GM18502 (cell line): ENCODE measurements at regions not wholly inside any gene's neighbourhood (a gene's known extent, or its start where the extent isn't known, plus 50 kb on each side); places are given as distances from the start of the nearest gene placed in this dataset.

ENCODE experiments used
- ATAC-seq: cut with Tn5 transposase; IDR thresholded peaks from one replicate; pipeline ENCODE4 v1.9.1; 2021; ENCODE audit warnings: mild to moderate bottlenecking; ENCODE audit not compliant: unreplicated experiment, poor library complexity

GRCh38 chr2:194264586-194264985, 1392.4 kb upstream of the SLC39A10 start:
- no peak for ATAC-seq

- ATAC-seq: no peak
Measured at GRCh38 chr2:194260185-194260584, 1396.8 kb upstream of the SLC39A10 start.

- ATAC-seq: no peak
Measured at GRCh38 chr2:194257095-194257494, 1399.9 kb upstream of the SLC39A10 start.

- peak; percentile 57 for ATAC-seq
Measured at GRCh38 chr2:194253528-194254259, 1403.3 kb upstream of the SLC39A10 start.

- no peak for ATAC-seq
Measured at GRCh38 chr2:194252127-194252526, 1404.9 kb upstream of the SLC39A10 start.

GRCh38 chr2:194232600-194232999, 1424.4 kb upstream of the SLC39A10 start:
- no peak for ATAC-seq

GRCh38 chr2:194223218-194223617, 1433.8 kb upstream of the SLC39A10 start:
- ATAC-seq: no peak

GRCh38 chr2:194214192-194214591, 1442.8 kb upstream of the SLC39A10 start:
- ATAC-seq: no peak

- no peak for ATAC-seq
Measured at GRCh38 chr2:194205568-194206227, 1451.3 kb upstream of the SLC39A10 start.

GRCh38 chr2:194203898-194204297, 1453.1 kb upstream of the SLC39A10 start:
- ATAC-seq: no peak

- ATAC-seq: no peak
Measured at GRCh38 chr2:194182888-194183287, 1474.1 kb upstream of the SLC39A10 start.

GRCh38 chr2:194176134-194176533, 1480.9 kb upstream of the SLC39A10 start:
- no peak for ATAC-seq

- ATAC-seq: peak; percentile 89
Measured at GRCh38 chr2:194166818-194167217, 1490.2 kb upstream of the SLC39A10 start.

GRCh38 chr2:194155431-194155830, 1501.6 kb upstream of the SLC39A10 start:
- no peak for ATAC-seq

- ATAC-seq: no peak
Measured at GRCh38 chr2:194151231-194151630, 1505.8 kb upstream of the SLC39A10 start.

GRCh38 chr2:194135463-194135862, 1521.6 kb upstream of the SLC39A10 start:
- no peak for ATAC-seq

- ATAC-seq: no peak
Measured at GRCh38 chr2:194128810-194129209, 1528.2 kb upstream of the SLC39A10 start.

- no peak for ATAC-seq
Measured at GRCh38 chr2:194126418-194126817, 1530.6 kb upstream of the SLC39A10 start.

GRCh38 chr2:194116861-194117260, 1540.2 kb upstream of the SLC39A10 start:
- no peak for ATAC-seq

- peak; percentile 38 for ATAC-seq
Measured at GRCh38 chr2:194105358-194105757, 1551.7 kb upstream of the SLC39A10 start.

GRCh38 chr2:194104687-194105086, 1552.3 kb upstream of the SLC39A10 start:
- peak; percentile 96 for ATAC-seq
